Endodermal cell (in vitro differentiated cells): ENCODE measurements at regions not wholly inside any gene's neighbourhood (a gene's known extent, or its start where the extent isn't known, plus 50 kb on each side); places are given as distances from the start of the nearest gene placed in this dataset.

Source experiments
- DNase-seq: peaks from one replicate; pipeline ENCODE4 v3.0.0-alpha.2; 2017
- H3K27ac ChIP-seq: 2 replicates; pipeline ENCODE4 v1.5.1; 2013; ENCODE audit warnings: mild to moderate bottlenecking, low read depth, low read length, moderate library complexity
- H3K27me3 ChIP-seq: 2 replicates; pipeline ENCODE4 v1.6.1; 2013; ENCODE audit warnings: mild to moderate bottlenecking, low read length, moderate library complexity; ENCODE audit not compliant: insufficient read depth, control insufficient read depth, poor library complexity, severe bottlenecking
- H3K36me3 ChIP-seq: 2 replicates; pipeline ENCODE4 v1.7.0; 2013; ENCODE audit warnings: mild to moderate bottlenecking, low read length, moderate library complexity; ENCODE audit not compliant: control insufficient read depth, insufficient read depth
- H3K4me1 ChIP-seq: one replicate; pipeline ENCODE4 v1.7.0; 2013; ENCODE audit warnings: low read length; ENCODE audit not compliant: control insufficient read depth, insufficient read depth
- H3K4me3 ChIP-seq: 2 replicates; pipeline ENCODE4 v1.5.1; 2013; ENCODE audit warnings: mild to moderate bottlenecking, low read length, moderate library complexity
- H3K9ac ChIP-seq: 2 replicates; pipeline ENCODE4 v1.6.1; 2013; ENCODE audit warnings: mild to moderate bottlenecking, low read length, moderate library complexity; ENCODE audit not compliant: poor library complexity, severe bottlenecking; ENCODE audit errors: extremely low read depth
- H3K9me3 ChIP-seq: 2 replicates; pipeline ENCODE4 v1.6.1; 2013; ENCODE audit warnings: mild to moderate bottlenecking, low read length, moderate library complexity; ENCODE audit not compliant: control insufficient read depth
- H3K27ac Mint-ChIP-seq: 2 replicates; pipeline ENCODE4 v1.8.0; 2020; ENCODE audit warnings: mixed read lengths
- H3K27me3 Mint-ChIP-seq: 2 replicates; pipeline ENCODE4 v1.8.0; 2021; ENCODE audit warnings: mild to moderate bottlenecking, mixed read lengths; ENCODE audit not compliant: insufficient read depth
- H3K36me3 Mint-ChIP-seq: 2 replicates; pipeline ENCODE4 v1.8.0; 2020; ENCODE audit warnings: low read depth, mixed read lengths
- H3K4me1 Mint-ChIP-seq: 2 replicates; pipeline ENCODE4 v1.8.0; 2020; ENCODE audit warnings: mixed read lengths
- H3K4me3 Mint-ChIP-seq: 2 replicates; pipeline ENCODE4 v1.8.0; 2020; ENCODE audit warnings: mild to moderate bottlenecking, moderate library complexity, mixed read lengths
- H3K9me3 Mint-ChIP-seq: 2 replicates; pipeline ENCODE4 v1.8.0; 2020; ENCODE audit warnings: mild to moderate bottlenecking, mixed read lengths
- WGBS, 2 experiments: methylation state at CpG; one replicate each; pipeline versions ENCODE4 v1.1.5 to v1.1.7; 2013; ENCODE audit warnings: missing lambda C conversion rate in 2 of 2, mixed read lengths in 1 of 2; ENCODE audit not compliant: insufficient coverage in 1 of 2, insufficient read length in 1 of 2; 5-methylcytosine and 5-hydroxymethylcytosine counted together
- TF ChIP-seq, protein P1 (sequence below): fragments of 200-600 bp; sonication (generic); conservative IDR thresholded peaks from 2 replicates; pipeline ENCODE4 v1.5.0; 2021; ENCODE audit warnings: antibody characterized with exemption, mild to moderate bottlenecking

DNA sequence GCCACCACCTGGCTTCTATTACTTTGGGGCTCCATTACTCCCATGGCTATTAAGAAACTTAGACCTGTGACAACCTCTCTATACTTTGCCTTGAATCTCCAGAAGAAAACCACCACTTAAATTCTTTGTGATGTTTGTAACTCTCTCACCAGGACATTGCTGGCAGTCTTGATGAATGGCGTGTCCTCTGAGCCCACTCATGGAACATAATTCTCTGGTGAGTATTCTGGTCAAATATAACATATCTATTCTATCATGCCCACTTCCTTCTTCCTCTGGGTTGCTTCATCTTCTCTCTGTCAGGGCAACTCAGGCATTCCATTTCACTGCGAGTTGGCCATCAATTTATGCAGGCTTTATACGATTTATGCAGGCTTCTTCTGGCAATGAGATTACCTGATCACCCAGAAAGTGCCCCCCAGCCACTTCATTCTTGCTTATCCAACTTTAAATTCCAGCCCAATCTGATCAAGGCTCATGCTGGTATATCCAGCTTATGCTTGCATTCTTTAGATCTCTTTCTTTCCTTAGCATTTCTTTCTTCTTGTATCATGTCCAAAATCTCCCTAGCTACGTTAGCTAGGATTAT lies 112.0 kb upstream of the CHRM3 start:
- no peak overlapping the region for H3K27ac ChIP-seq
- no peaks in the 10 kb centered on the region for H3K36me3 ChIP-seq
- no peaks in the 10 kb centered on the region for H3K27me3 ChIP-seq
- no peak overlapping the region for H3K4me3 ChIP-seq
- Mint-ChIP-seq H3K27ac (no peak overlapping the region), H3K4me1 (no peaks in the 10 kb centered on the region), H3K4me3 (no peak overlapping the region), H3K36me3 (no peaks in the 10 kb centered on the region), H3K27me3 (no peaks in the 10 kb centered on the region), H3K9me3 (no peaks in the 10 kb centered on the region)
- no peaks in the 10 kb centered on the region for H3K4me1 ChIP-seq
- TF ChIP-seq, protein P1, sequence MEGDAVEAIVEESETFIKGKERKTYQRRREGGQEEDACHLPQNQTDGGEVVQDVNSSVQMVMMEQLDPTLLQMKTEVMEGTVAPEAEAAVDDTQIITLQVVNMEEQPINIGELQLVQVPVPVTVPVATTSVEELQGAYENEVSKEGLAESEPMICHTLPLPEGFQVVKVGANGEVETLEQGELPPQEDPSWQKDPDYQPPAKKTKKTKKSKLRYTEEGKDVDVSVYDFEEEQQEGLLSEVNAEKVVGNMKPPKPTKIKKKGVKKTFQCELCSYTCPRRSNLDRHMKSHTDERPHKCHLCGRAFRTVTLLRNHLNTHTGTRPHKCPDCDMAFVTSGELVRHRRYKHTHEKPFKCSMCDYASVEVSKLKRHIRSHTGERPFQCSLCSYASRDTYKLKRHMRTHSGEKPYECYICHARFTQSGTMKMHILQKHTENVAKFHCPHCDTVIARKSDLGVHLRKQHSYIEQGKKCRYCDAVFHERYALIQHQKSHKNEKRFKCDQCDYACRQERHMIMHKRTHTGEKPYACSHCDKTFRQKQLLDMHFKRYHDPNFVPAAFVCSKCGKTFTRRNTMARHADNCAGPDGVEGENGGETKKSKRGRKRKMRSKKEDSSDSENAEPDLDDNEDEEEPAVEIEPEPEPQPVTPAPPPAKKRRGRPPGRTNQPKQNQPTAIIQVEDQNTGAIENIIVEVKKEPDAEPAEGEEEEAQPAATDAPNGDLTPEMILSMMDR, result no peak
- no peak overlapping the region for H3K9ac ChIP-seq
- 85 to 100% methylated on average over 4 of the region's 4 CpGs for whole genome bisulfite sequencing, 2 experiments
- no peaks in the 10 kb centered on the region for H3K9me3 ChIP-seq
- no peak for DNase-seq

DNA sequence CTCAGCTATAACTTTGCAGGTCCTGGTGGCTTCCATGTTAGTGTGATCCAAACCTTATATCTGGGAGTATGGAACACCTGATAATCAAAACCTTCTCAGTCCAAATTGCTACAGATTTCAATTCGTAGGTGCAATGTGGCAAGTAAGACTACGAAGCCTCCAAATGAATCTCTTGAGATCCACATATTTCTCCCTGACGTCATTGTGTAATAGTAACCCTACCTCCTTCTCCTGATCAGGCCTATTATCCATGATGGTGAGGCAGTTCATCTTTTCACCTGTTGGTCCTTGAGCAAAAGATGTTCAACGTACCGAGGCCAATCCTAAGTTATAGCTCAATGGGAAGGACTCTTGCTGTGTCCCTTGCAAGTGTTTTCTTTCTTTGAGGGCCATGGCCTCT lies 115.9 kb upstream of the CHRM3 start:
- no peak overlapping the region for H3K4me3 Mint-ChIP-seq
- WGBS, 2 experiments, result 89 to 95% methylated on average over 5 of the region's 5 CpGs

DNA sequence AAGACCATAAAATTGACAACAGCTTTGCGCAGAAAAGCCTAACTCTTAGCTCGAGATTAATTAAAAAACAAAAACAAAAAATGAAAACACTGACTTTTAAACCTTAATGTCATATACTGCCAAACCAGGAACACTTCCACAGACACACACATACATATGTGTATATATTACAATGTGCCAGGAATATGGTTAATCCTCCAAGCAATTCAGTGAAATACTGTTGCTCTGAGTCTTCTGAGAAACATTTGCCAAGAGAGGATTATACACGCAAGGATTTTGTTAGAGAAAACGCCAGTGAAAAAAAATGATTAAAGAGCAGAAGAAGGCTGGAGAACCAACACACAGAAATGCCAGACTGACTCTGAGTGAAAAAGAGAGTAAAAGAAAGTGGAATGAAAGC lies 116.7 kb upstream of the CHRM3 start:
- no peak for DNase-seq
- Mint-ChIP-seq H3K27me3 (no peaks in the 10 kb centered on the region), H3K4me1 (no peaks in the 10 kb centered on the region), H3K36me3 (no peaks in the 10 kb centered on the region), H3K4me3 (no peak overlapping the region), H3K9me3 (no peaks in the 10 kb centered on the region), H3K27ac (no peak overlapping the region)
- WGBS, 2 experiments, result 89 to 91% methylated on average over 3 to 4 of the region's 4 CpGs
- Histone ChIP-seq H3K9me3 (no peaks in the 10 kb centered on the region), H3K27me3 (no peaks in the 10 kb centered on the region), H3K27ac (no peak overlapping the region), H3K4me3 (no peak overlapping the region), H3K9ac (no peak overlapping the region), H3K4me1 (no peaks in the 10 kb centered on the region), H3K36me3 (no peaks in the 10 kb centered on the region)
- TF ChIP-seq, protein P1, result no peak

More for the DNA sequence above, 115.9 kb upstream of the CHRM3 start:
- H3K4me1 ChIP-seq, result no peaks in the 10 kb centered on the region
- no peaks in the 10 kb centered on the region for H3K36me3 ChIP-seq
- Mint-ChIP-seq H3K9me3 (no peaks in the 10 kb centered on the region), H3K36me3 (no peaks in the 10 kb centered on the region), H3K27me3 (no peaks in the 10 kb centered on the region), H3K4me1 (no peaks in the 10 kb centered on the region), H3K27ac (no peak overlapping the region)
- no peaks in the 10 kb centered on the region for H3K27me3 ChIP-seq
- no peak overlapping the region for H3K4me3 ChIP-seq
- no peak overlapping the region for H3K9ac ChIP-seq
- TF ChIP-seq, protein P1, result no peak
- H3K27ac ChIP-seq, result no peak overlapping the region
- DNase-seq, result no peak
- no peaks in the 10 kb centered on the region for H3K9me3 ChIP-seq
